HG02798 (cell line): ENCODE measurements at regions not wholly inside any gene's neighbourhood (a gene's known extent, or its start where the extent isn't known, plus 50 kb on each side); places are given as distances from the start of the nearest gene placed in this dataset.

Experiments
- ATAC-seq: cut with Tn5 transposase; IDR thresholded peaks from one replicate; pipeline ENCODE4 v1.9.1; 2021; ENCODE audit warnings: mild to moderate bottlenecking; ENCODE audit not compliant: unreplicated experiment, poor library complexity

GRCh38 chr5:58358501-58359178 is 101.2 kb downstream of the PLK2 start:
- no peak for ATAC-seq

GRCh38 chr5:58357799-58358500 is 101.9 kb downstream of the PLK2 start:
- ATAC-seq = no peak

DNA sequence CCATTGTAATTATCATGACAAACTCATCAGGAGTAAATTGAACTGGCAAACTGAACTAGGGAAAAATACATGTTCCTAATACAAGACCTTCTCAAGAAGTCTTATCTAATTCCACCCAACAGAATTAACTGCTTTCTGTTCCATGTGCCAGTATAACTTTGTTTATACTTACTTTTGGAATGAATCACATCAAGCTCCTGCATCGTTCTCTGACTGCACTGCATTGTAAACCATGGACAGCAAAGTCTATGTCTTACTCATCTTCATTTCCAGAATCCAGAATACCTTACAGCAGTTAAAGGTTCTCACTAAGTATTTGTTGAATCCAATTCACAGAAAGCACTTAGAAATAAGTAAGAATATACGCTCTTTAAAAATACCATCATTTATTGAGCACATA is 102.8 kb downstream of the PLK2 start:
- no peak for ATAC-seq

DNA sequence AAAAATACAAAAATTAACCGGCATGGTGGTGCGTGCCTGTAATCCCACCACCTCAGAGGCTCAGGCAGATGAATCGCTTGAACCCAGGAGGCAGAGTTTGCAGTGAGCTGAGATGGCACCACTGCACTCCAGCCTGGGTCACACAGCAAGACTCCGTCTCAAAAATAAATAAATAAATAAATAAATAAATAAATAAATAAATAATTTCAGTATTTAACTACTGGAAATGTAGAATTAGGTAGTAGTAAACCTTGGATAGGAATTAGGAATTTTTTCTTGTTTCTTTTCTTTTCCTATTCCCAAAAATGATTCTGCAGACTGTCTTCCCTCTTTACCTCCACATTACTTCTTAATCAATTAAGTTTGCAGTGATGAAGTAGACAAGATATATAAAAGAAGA is 103.2 kb downstream of the PLK2 start:
- no peak for ATAC-seq

- ATAC-seq = no peak
Observed at GRCh38 chr5:58354827-58355226, 105.1 kb downstream of the PLK2 start.

- ATAC-seq = no peak
Observed at GRCh38 chr5:58353992-58354391, 105.9 kb downstream of the PLK2 start.

- ATAC-seq = no peak
Observed at GRCh38 chr5:58351190-58351589, 108.7 kb downstream of the PLK2 start.

DNA sequence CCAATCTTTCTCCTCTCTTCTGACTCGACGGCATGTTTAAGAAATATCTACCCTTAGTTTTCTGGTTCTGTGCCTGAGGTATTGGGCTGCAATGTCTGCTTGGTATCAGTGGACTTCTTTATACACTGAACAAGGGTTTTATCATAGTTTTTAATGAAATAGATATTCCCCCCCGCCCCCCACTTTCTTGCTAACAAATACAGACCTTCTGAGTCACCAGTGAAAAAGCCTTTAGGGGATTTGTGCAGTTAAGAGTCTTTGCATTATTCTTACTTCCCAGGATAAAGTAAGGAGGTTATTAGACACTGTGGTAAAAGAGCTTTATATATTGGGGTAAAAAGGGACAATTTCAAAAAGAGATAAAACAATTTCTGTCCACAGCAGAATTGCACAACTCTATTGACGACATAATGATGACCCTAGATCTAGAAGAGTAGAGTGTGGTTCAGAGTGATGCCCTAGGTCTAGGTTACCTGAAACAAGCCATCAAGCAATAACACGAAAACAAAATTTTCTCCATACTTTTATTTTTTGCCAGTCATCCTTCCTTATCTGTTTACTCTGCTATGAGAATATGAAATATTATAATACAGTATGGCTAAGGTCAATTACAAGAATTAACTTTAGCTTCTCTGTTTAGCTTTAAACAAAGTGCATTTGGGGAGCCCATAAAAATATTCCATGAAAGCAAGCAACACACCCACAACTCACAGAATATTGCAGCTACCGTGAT is 110.7 kb downstream of the PLK2 start:
- no peak for ATAC-seq

DNA sequence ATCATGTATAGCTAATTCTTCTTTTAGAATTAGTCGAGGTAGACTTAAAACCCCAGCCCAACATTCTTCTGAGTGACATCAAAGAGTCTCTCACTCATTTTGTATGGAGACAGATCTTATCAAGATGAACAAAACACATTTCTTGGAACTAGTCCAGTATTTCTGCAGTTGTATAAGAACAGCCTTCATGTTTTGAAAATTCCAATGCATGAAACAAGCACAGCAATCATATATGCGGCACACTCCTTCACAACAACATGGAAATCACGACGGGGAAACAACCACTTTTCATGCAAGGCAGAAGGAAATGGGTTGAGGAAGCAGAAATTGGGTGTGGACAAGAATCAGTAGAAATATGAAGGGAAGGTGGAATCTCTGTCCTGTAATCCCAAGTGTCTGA is 113.8 kb downstream of the PLK2 start:
- no peak for ATAC-seq

DNA sequence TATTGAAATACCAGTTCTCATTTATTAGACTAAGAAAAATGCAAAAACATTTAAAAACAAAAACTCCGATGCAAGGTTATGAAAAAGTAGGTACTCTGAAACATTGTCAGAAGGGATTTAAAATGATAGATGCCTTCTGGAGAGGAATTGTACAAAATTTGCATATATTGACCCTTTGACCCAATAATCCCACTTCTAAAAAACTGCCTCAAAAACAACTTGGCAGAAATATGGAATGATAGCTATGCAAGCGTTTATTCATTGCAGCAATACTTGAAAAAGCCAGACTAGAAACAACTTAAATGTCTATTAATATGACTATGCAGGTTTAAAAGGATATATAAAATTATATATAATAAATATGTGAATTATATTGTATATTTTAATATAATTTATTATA is 118.4 kb downstream of the PLK2 start:
- no peak for ATAC-seq

- no peak for ATAC-seq
Observed at GRCh38 chr5:58335518-58335917, 124.4 kb downstream of the PLK2 start.

GRCh38 chr5:58334035-58334434 is 125.9 kb downstream of the PLK2 start:
- ATAC-seq = no peak

DNA sequence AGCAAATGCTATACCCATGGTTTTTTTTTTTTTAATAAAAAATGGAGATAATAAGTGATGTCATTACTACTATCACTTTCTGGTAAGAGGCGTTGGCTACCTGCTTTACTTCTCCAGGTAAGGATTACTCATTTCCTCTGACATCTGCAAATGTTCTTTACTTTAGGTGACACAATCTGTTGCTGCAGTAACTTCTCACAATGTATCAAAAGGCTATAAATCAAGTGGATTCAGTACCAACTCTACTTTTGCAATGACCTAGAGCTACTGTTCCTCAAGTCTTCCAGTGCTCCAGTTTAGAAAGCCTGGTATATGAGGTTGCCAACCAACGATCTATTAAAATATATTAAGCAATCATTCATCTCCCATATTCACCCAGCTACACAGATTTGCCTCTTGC is 129.1 kb downstream of the PLK2 start:
- no peak for ATAC-seq

DNA sequence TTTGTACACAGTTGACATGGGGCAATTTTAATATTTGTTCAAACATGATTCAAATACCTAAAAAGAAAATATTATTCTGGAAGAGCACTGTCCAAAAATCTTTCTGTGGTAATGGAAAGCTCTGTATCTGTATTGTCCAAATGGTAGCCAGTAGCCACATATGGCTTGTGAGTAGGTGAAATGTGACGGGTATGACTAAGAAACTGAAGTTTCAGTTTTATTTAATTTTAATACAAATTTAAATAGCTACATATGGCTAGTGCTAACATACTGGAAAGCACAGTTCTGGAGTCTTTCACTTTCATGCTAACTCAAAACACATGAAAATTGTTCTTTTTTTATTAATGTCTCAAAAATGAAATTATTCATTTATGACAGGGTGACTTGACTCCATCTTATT is 132.6 kb downstream of the PLK2 start:
- peak; percentile 69 for ATAC-seq

DNA sequence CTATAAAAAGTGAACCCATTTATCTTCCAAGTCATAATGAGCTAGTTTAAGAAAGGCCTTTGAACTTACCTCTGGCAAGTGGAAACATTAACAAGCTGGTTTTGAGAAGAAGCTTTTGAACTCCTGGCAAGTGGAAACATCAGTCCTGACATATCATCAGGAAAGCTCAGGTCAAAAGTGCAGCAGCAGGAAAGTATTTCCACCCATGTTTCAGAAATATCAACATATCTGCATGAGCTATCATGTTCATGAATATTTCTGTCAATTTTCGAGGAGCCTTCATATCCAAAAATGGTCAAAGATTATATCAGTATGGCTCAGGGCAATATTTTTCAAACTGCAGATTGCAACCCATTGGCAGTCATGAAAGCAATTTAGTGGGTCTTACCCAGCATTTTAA is 133.9 kb downstream of the PLK2 start:
- no peak for ATAC-seq

GRCh38 chr5:58322453-58322852 is 137.4 kb downstream of the PLK2 start:
- ATAC-seq = no peak

GRCh38 chr5:58318468-58318867 is 141.4 kb downstream of the PLK2 start:
- ATAC-seq = no peak

- ATAC-seq = no peak
Observed at GRCh38 chr5:58317808-58318207, 142.1 kb downstream of the PLK2 start.

GRCh38 chr5:58317009-58317408 is 142.9 kb downstream of the PLK2 start:
- no peak for ATAC-seq

DNA sequence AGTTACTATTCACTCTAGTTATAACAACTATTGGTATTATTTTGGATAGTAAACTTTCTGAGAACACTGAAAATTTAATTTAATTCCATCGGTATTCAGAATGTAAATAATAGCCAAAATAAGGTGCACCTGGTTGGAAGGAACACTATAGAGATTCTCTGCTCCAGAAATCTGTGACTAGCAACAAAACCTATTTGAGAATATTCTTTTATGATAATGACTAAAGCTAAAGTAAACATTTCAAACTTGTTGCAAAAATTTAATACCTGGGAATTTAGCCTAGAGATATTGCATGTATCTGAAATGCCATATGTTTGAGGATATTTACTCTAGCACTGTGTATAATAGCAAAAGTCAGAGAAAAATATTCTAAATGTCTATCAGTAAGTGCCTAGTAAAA is 144.1 kb downstream of the PLK2 start:
- ATAC-seq = no peak

DNA sequence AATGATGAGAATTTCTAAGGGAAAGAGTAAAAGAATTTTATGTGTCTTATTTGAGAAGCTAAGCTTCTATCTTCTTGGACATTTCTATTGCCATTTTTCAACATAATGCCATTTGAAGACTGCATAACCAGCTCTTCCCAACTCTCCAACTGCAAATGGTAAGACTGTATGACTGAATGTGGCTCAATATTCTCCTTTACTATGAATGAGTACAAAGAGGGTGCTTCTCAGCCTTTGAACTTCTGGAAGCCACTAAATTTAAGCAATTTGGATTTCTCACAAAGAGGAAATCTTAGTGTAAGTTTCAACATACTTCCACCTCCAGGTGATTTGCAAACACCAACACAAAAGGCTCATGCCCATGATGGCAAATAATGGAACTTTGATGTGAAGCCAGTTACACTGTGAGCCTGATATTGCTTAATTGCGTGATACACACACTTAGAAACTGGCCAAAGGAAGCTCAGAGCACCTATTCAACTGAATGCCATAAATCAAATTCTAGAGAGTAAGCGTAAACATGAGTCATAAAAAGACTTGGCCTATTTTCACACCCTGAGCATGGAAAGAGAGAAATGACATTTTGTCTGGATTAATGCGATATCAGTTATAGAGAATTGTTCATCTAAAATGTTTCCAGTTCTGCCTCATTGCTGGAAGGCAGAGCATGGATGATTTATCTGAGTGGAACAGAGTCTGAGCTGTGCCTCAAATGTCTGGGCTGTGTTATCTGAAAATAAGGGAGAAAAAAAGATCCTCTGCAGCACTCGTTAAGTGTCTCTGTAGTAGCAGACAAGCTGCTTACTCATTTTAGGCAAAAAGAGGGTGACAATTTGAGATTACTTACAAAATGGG is 145.3 kb downstream of the PLK2 start:
- no peak for ATAC-seq
